ENCODE measurements at regions not wholly inside any gene's neighbourhood (a gene's known extent, or its start where the extent isn't known, plus 50 kb on each side); places are given as distances from the start of the nearest gene placed in this dataset.

DNA sequence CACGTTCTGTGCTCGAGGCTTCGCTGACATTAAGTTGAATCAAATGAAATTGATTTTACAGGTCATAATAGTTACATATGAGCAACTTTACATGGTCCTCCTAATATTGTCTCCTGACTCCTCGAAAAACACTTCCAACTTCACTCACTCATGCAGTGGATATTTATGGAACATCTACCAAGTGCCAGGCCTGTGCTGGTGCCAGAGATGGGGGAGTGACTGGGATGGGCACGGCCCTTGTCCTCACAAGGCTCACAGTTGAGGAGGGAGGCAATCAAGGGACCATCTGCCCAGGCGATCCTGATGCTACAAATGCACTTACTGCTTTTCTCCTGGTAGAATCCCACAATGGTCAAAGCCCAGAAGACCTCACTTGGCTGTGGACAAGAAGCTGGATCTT lies 426.4 kb downstream of the PREX1 start:
- no peak for TF ChIP-seq POLR2A (IDR thresholded peaks at IDR 0.05)
- TF ChIP-seq, protein P1, sequence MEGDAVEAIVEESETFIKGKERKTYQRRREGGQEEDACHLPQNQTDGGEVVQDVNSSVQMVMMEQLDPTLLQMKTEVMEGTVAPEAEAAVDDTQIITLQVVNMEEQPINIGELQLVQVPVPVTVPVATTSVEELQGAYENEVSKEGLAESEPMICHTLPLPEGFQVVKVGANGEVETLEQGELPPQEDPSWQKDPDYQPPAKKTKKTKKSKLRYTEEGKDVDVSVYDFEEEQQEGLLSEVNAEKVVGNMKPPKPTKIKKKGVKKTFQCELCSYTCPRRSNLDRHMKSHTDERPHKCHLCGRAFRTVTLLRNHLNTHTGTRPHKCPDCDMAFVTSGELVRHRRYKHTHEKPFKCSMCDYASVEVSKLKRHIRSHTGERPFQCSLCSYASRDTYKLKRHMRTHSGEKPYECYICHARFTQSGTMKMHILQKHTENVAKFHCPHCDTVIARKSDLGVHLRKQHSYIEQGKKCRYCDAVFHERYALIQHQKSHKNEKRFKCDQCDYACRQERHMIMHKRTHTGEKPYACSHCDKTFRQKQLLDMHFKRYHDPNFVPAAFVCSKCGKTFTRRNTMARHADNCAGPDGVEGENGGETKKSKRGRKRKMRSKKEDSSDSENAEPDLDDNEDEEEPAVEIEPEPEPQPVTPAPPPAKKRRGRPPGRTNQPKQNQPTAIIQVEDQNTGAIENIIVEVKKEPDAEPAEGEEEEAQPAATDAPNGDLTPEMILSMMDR (IDR thresholded peaks at IDR 0.05) = no peak

Data from right lobe of liver (tissue), 4 donors.